H1 (cell line): ENCODE measurements at regions not wholly inside any gene's neighbourhood (a gene's known extent, or its start where the extent isn't known, plus 50 kb on each side); places are given as distances from the start of the nearest gene placed in this dataset.

ENCODE experiments used
- CTCF ChIA-PET: fragments of 300-600 bp; sonication (Branson Sonifier 250); formaldehyde crosslinking; loops from one replicate; lab custom pipeline; 2021; ENCODE audit not compliant: partially characterized antibody; lab: Charles Lee
- POLR2A ChIA-PET: fragments of 300-600 bp; sonication (Branson Sonifier 250); formaldehyde crosslinking; loops from one replicate; lab custom pipeline; 2021; ENCODE audit warnings: inconsistent platforms; ENCODE audit not compliant: partially characterized antibody; lab: Charles Lee
- DNase-seq, 2 experiments: peaks; one replicate each; pipeline versions ENCODE4 v3.0.0 to v3.0.0-alpha.2; 2010 to 2022; ENCODE audit warnings: low spot score in 2 of 2, low read depth in 1 of 2, mixed read lengths in 1 of 2
- FAIRE-seq: peaks from 2 replicates; lab custom pipeline; 2011; peaks lifted over from hg19 to GRCh38; lab: Jason Lieb, UNC
- H2AFZ ChIP-seq: 2 replicates; pipeline ENCODE4 v1.8.1; 2012; ENCODE audit warnings: low read length, inconsistent platforms
- H2AK5ac ChIP-seq: 2 replicates; pipeline ENCODE4 v1.6.1; 2013; ENCODE audit warnings: low read depth, low read length
- H2BK120ac ChIP-seq: replicated peaks from 2 replicates; pipeline ENCODE3; 2013; ENCODE audit warnings: low read depth, low read length, inconsistent platforms
- H2BK12ac ChIP-seq: 2 replicates; pipeline ENCODE4 v1.6.1; 2013; ENCODE audit warnings: low read depth, low read length
- H2BK15ac ChIP-seq: 2 replicates; pipeline ENCODE4 v1.6.1; 2013; ENCODE audit warnings: low read length
- H2BK20ac ChIP-seq: 2 replicates; pipeline ENCODE4 v1.6.1; 2013; ENCODE audit warnings: low read length
- H2BK5ac ChIP-seq: 2 replicates; pipeline ENCODE4 v1.6.1; 2013; ENCODE audit warnings: low read depth, low read length
- H3K14ac ChIP-seq: 2 replicates; pipeline ENCODE4 v1.6.1; 2013; ENCODE audit warnings: inconsistent platforms; ENCODE audit not compliant: insufficient read length
- H3K18ac ChIP-seq: 2 replicates; pipeline ENCODE4 v1.6.1; 2013; ENCODE audit warnings: low read length; ENCODE audit errors: extremely low read depth
- H3K23ac ChIP-seq: 2 replicates; pipeline ENCODE4 v1.6.1; 2013; ENCODE audit warnings: inconsistent platforms; ENCODE audit not compliant: insufficient read length
- H3K23me2 ChIP-seq: 2 replicates; pipeline ENCODE4 v1.6.1; 2013; ENCODE audit warnings: low read depth, low read length
- H3K27ac ChIP-seq: 2 replicates; pipeline ENCODE4 v1.6.1; 2011; ENCODE audit warnings: low read depth, low read length, inconsistent platforms
- H3K27me3 ChIP-seq, 4 experiments: replicated peaks in 1 of 4; 1 replicate in 1 of 4; 2 replicates in 3 of 4; pipeline versions ENCODE4 v1.6.1 to v1.8.1; 2011 to 2013; ENCODE audit warnings: low read length in 3 of 4, mild to moderate bottlenecking in 3 of 4, inconsistent platforms in 2 of 4, mixed read lengths in 2 of 4, moderate library complexity in 1 of 4; ENCODE audit not compliant: control insufficient read depth in 3 of 4, insufficient read depth in 3 of 4; ENCODE audit errors: extremely low read depth in 1 of 4
- H3K36me3 ChIP-seq, 4 experiments: 2 replicates each; pipeline versions ENCODE4 v1.6.1 to v1.8.1; 2011 to 2013; ENCODE audit warnings: mild to moderate bottlenecking in 4 of 4, low read length in 3 of 4, moderate library complexity in 2 of 4, control low read depth in 1 of 4, inconsistent platforms in 1 of 4; ENCODE audit not compliant: insufficient read depth in 4 of 4, control insufficient read depth in 2 of 4
- H3K4ac ChIP-seq: replicated peaks from 2 replicates; pipeline ENCODE3; 2013; ENCODE audit warnings: low read length, low read depth, mixed read lengths, inconsistent platforms; ENCODE audit not compliant: insufficient read length
- H3K4me1 ChIP-seq, 4 experiments: replicated peaks in 1 of 4; 1 replicate in 1 of 4; 2 replicates in 3 of 4; pipeline versions ENCODE4 v1.6.1 to v1.8.1; 2011 to 2013; ENCODE audit warnings: low read length in 3 of 4, inconsistent platforms in 2 of 4, mixed read lengths in 1 of 4; ENCODE audit not compliant: insufficient read depth in 4 of 4, control insufficient read depth in 3 of 4
- H3K4me2 ChIP-seq, 2 experiments: 2 replicates each; pipeline versions ENCODE4 v1.6.1 to v1.8.1; 2011 to 2013; ENCODE audit warnings: low read depth in 2 of 2, low read length in 2 of 2, control low read depth in 1 of 2, inconsistent platforms in 1 of 2, mild to moderate bottlenecking in 1 of 2; ENCODE audit not compliant: insufficient read depth in 1 of 2
- H3K4me3 ChIP-seq, 4 experiments: fragments of 200-600, 300-600 bp in 1 of 4; sonication (generic), shearing (Covaris generic), sonication (Bioruptor Twin) in 1 of 4; 2 replicates each; pipeline versions ENCODE4 v1.5.1 to v1.8.1; 2011 to 2016; ENCODE audit warnings: low read length in 4 of 4, low read depth in 3 of 4, control low read depth in 2 of 4, inconsistent platforms in 2 of 4, mild to moderate bottlenecking in 2 of 4, mixed read lengths in 1 of 4, moderate library complexity in 1 of 4; ENCODE audit not compliant: insufficient read depth in 2 of 4; ENCODE audit errors: extremely low read depth in 1 of 4
- H3K56ac ChIP-seq: replicated peaks from 2 replicates; pipeline ENCODE3; 2013; ENCODE audit warnings: low read depth, mild to moderate bottlenecking, mixed read lengths, low read length, inconsistent platforms; ENCODE audit not compliant: insufficient read length
- H3K79me1 ChIP-seq: 2 replicates; pipeline ENCODE4 v1.6.1; 2013; ENCODE audit warnings: low read depth, low read length, control low read depth
- H3K79me2 ChIP-seq, 2 experiments: 2 replicates each; pipeline versions ENCODE4 v1.6.1 to v1.8.1; 2012 to 2013; ENCODE audit warnings: low read length in 2 of 2, mild to moderate bottlenecking in 2 of 2, inconsistent platforms in 1 of 2; ENCODE audit not compliant: insufficient read depth in 2 of 2, control insufficient read depth in 1 of 2
- H3K9ac ChIP-seq, 4 experiments: replicated peaks in 1 of 4; 1 replicate in 1 of 4; 2 replicates in 3 of 4; pipeline versions ENCODE4 v1.6.1 to v1.8.1; 2011 to 2013; ENCODE audit warnings: low read depth in 3 of 4, low read length in 3 of 4, control low read depth in 2 of 4, mild to moderate bottlenecking in 2 of 4, moderate library complexity in 2 of 4, inconsistent platforms in 1 of 4; ENCODE audit errors: extremely low read depth in 1 of 4
- H3K9me3 ChIP-seq, 2 experiments: 2 replicates each; pipeline versions ENCODE4 v1.6.1 to v1.8.1; 2012 to 2013; ENCODE audit warnings: mild to moderate bottlenecking in 2 of 2, moderate library complexity in 2 of 2, control low read depth in 1 of 2, inconsistent platforms in 1 of 2, low read depth in 1 of 2, low read length in 1 of 2, mixed read lengths in 1 of 2; ENCODE audit not compliant: insufficient read depth in 2 of 2
- H4K20me1 ChIP-seq, 2 experiments: replicated peaks in 1 of 2; 2 replicates each; pipeline versions ENCODE3 to v1.8.1; 2011 to 2013; ENCODE audit warnings: inconsistent platforms in 2 of 2, low read length in 2 of 2, mild to moderate bottlenecking in 1 of 2; ENCODE audit not compliant: insufficient read depth in 2 of 2, control insufficient read depth in 1 of 2
- H4K5ac ChIP-seq: 2 replicates; pipeline ENCODE4 v1.6.1; 2013; ENCODE audit warnings: low read length, low read depth, mixed read lengths, inconsistent platforms; ENCODE audit not compliant: insufficient read length
- H4K8ac ChIP-seq: 2 replicates; pipeline ENCODE4 v1.8.0; 2013; ENCODE audit warnings: mild to moderate bottlenecking, moderate library complexity, low read length, inconsistent platforms; ENCODE audit not compliant: insufficient read depth; ENCODE audit errors: extremely low read depth
- H4K91ac ChIP-seq: replicated peaks from 2 replicates; pipeline ENCODE3; 2013; ENCODE audit warnings: low read length, mixed read lengths, inconsistent platforms; ENCODE audit not compliant: insufficient read length
- CBX5 ChIP-seq: fragments of 300-800, 300-1000 bp; sonication (generic); IDR thresholded peaks from 2 replicates; pipeline ENCODE4 v1.7.1; 2016; ENCODE audit warnings: antibody characterized with exemption, low read length, low read depth
- CBX8 ChIP-seq: fragments of 300-800, 300-1000 bp; sonication (generic); IDR thresholded peaks from 2 replicates; pipeline ENCODE4 v1.7.1; 2016; ENCODE audit warnings: low read depth, low read length, borderline replicate concordance
- NRF1 ChIP-seq: IDR thresholded peaks from 2 replicates; pipeline ENCODE4 v1.6.1; 2011; ENCODE audit warnings: mild to moderate bottlenecking, low read depth, low read length, improper control_type of control experiment
- POU5F1 ChIP-seq: IDR thresholded peaks from 2 replicates; pipeline ENCODE4 v1.6.1; 2011; ENCODE audit warnings: low read depth, mild to moderate bottlenecking, low read length, moderate library complexity
- RAD21 ChIP-seq, 2 experiments: IDR thresholded peaks in 1 of 2; conservative IDR thresholded peaks in 1 of 2; 2 replicates each; pipeline ENCODE4 v1.6.1; 2011; ENCODE audit warnings: low read depth in 2 of 2, low read length in 2 of 2, improper control_type of control experiment in 1 of 2, inconsistent platforms in 1 of 2, mild to moderate bottlenecking in 1 of 2, moderate library complexity in 1 of 2
- SIN3A ChIP-seq, 2 experiments: IDR thresholded peaks in 1 of 2; conservative IDR thresholded peaks in 1 of 2; 2 replicates each; pipeline ENCODE4 v1.6.1; 2011 to 2012; ENCODE audit warnings: low read length in 2 of 2, improper control_type of control experiment in 1 of 2, low read depth in 1 of 2, mild to moderate bottlenecking in 1 of 2
- SP1 ChIP-seq: IDR thresholded peaks from 2 replicates; pipeline ENCODE4 v1.6.1; 2011; ENCODE audit warnings: low read depth, low read length
- SRF ChIP-seq: IDR thresholded peaks from 2 replicates; pipeline ENCODE4 v1.6.1; 2011; ENCODE audit warnings: mild to moderate bottlenecking, low read depth, low read length, moderate library complexity
- TEAD4 ChIP-seq: IDR thresholded peaks from 2 replicates; pipeline ENCODE4 v1.6.1; 2012; ENCODE audit warnings: low read depth, low read length, inconsistent platforms, mixed read lengths
- WGBS, 2 experiments: shearing (Covaris generic) in 1 of 2; methylation state at CpG; one replicate each; pipeline versions ENCODE4 v1.1.6 to v1.1.7; 2013 to 2015; ENCODE audit warnings: low lambda C conversion rate in 2 of 2, mixed read lengths in 2 of 2, inconsistent platforms in 1 of 2, low coverage in 1 of 2, missing lambda C conversion rate in 1 of 2; ENCODE audit not compliant: insufficient replicate concordance in 2 of 2, insufficient coverage in 1 of 2, insufficient read length in 1 of 2; ENCODE audit errors: extremely low coverage in 1 of 2, missing lambda C conversion rate in 1 of 2; 5-methylcytosine and 5-hydroxymethylcytosine counted together
- TF ChIP-seq, protein P1 (sequence below), 3 experiments: IDR thresholded peaks; 1 replicate in 2 of 3; 2 replicates in 1 of 3; pipeline versions ENCODE4 v1.5.1 to v1.6.1; 2011; ENCODE audit warnings: low read length in 3 of 3, mild to moderate bottlenecking in 3 of 3, inconsistent platforms in 2 of 3, low read depth in 1 of 3, moderate library complexity in 1 of 3; ENCODE audit not compliant: insufficient read depth in 1 of 3; ENCODE audit errors: control extremely low read depth in 1 of 3

- H3K27ac ChIP-seq: no peak overlapping the region
- TF ChIP-seq, protein P1, sequence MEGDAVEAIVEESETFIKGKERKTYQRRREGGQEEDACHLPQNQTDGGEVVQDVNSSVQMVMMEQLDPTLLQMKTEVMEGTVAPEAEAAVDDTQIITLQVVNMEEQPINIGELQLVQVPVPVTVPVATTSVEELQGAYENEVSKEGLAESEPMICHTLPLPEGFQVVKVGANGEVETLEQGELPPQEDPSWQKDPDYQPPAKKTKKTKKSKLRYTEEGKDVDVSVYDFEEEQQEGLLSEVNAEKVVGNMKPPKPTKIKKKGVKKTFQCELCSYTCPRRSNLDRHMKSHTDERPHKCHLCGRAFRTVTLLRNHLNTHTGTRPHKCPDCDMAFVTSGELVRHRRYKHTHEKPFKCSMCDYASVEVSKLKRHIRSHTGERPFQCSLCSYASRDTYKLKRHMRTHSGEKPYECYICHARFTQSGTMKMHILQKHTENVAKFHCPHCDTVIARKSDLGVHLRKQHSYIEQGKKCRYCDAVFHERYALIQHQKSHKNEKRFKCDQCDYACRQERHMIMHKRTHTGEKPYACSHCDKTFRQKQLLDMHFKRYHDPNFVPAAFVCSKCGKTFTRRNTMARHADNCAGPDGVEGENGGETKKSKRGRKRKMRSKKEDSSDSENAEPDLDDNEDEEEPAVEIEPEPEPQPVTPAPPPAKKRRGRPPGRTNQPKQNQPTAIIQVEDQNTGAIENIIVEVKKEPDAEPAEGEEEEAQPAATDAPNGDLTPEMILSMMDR (IDR thresholded peaks at IDR 0.05; ENCODE audit: control extremely low read depth in 1 of 3, insufficient read depth in 1 of 3, low read depth in 1 of 3, low read length in 3 of 3): peak; percentile 39 to 90 (median 87)
- TF ChIP-seq RAD21 (IDR thresholded peaks at IDR 0.05 in 1 of 2, conservative IDR thresholded peaks at IDR 0.05 in 1 of 2; ENCODE audit: low read depth in 2 of 2, low read length in 2 of 2): peak; percentile 99 to 100
- TF ChIP-seq TEAD4: peak; percentile 51; the same call in 1 of the 2 replicates
- TF ChIP-seq NRF1: no peak
- no peak for TF ChIP-seq SRF
- no peak for TF ChIP-seq CBX8
- TF ChIP-seq SP1: no peak
- no peak for TF ChIP-seq CBX5
- TF ChIP-seq POU5F1: no peak
- no peak for TF ChIP-seq SIN3A (conservative IDR thresholded peaks at IDR 0.05 in 1 of 2, IDR thresholded peaks at IDR 0.05 in 1 of 2; ENCODE audit: low read depth in 1 of 2, low read length in 2 of 2)
Measured at GRCh38 chr5:160508780-160509361, 87.2 kb downstream of the PTTG1 start.

More at GRCh38 chr5:160508780-160509361, 87.2 kb downstream of the PTTG1 start:
- FAIRE-seq (peak; percentile 92), DNase-seq (peak; percentile 44 to 63)
- no peak overlapping the region for H3K18ac ChIP-seq
- POLR2A ChIA-PET: interaction anchor here (1.2 kb wide), 1 partner anchor 18 kb away, joined by 3 read pairs; no protein-coding TSS in a partner anchor
- H2AK5ac ChIP-seq: no peak overlapping the region
- no peak overlapping the region for H2BK5ac ChIP-seq
- peaks cover 10% of the 10 kb centered on the region; the same call in 1 of the 2 replicates for H3K23me2 ChIP-seq
- no peak overlapping the region for H4K91ac ChIP-seq
- no peak overlapping the region for H2BK15ac ChIP-seq
- no peak overlapping the region for H3K56ac ChIP-seq
- H3K23ac ChIP-seq: no peak overlapping the region
- H4K20me1 ChIP-seq: peaks cover 0 to 4% of the 10 kb centered on the region in 2 experiments
- no peak overlapping the region for H2BK20ac ChIP-seq
- CTCF ChIA-PET: interaction anchor here (0.7 to 4.1 kb wide), 28 partner anchors 7 to 451 kb away, joined by 3 to 81 read pairs (median 5); no protein-coding TSS in a partner anchor
- 0 out of 7 replicates have a peak, but pooled peaks cover 0 to 5% (median 1%) of the 10 kb centered on the region in 4 experiments for H3K4me1 ChIP-seq
- H3K36me3 ChIP-seq: no peaks in the 10 kb centered on the region
- H3K79me2 ChIP-seq: no peaks in the 10 kb centered on the region
- H3K9ac ChIP-seq: no peak overlapping the region
- H2AFZ ChIP-seq: 0 out of 2 replicates have a peak overlapping the region, but pooled peaks have one; percentile 60
- WGBS, 2 experiments: 23% methylated on average over 9 of the region's 9 CpGs; no CpG with 5 or more reads in 1 of the 2 experiments
- no peak overlapping the region for H3K14ac ChIP-seq
- no peak overlapping the region for H2BK120ac ChIP-seq
- H3K4me3 ChIP-seq: no peak overlapping the region
- no peak overlapping the region for H3K4ac ChIP-seq
- no peak overlapping the region for H4K5ac ChIP-seq
- H3K9me3 ChIP-seq: no peaks in the 10 kb centered on the region
- no peak overlapping the region for H3K4me2 ChIP-seq
- no peaks in the 10 kb centered on the region for H3K27me3 ChIP-seq
- H3K79me1 ChIP-seq: peaks cover 2% of the 10 kb centered on the region
- H4K8ac ChIP-seq: no peak overlapping the region
- no peak overlapping the region for H2BK12ac ChIP-seq
